Lower lobe of right lung (tissue), 2 donors: ENCODE measurements at regions not wholly inside any gene's neighbourhood (a gene's known extent, or its start where the extent isn't known, plus 50 kb on each side); places are given as distances from the start of the nearest gene placed in this dataset.

Experiments used
- ATAC-seq, 2 donors: fragments of 200-7000 bp; cut with Tn5 transposase; one replicate each; pipeline ENCODE4 v1.9.1; 2020 to 2022; ENCODE audit warnings: mild to moderate bottlenecking in 2 of 2, moderate library complexity in 2 of 2
- DNase-seq: peaks from one replicate; pipeline ENCODE4 v3.0.0-alpha.2; 2020
- H3K27ac ChIP-seq: fragments of 200-600 bp; one replicate; pipeline ENCODE4 v1.8.0; 2022
- H3K27me3 ChIP-seq: fragments of 200-600 bp; one replicate; pipeline ENCODE4 v1.8.0; 2022; ENCODE audit warnings: low read depth
- H3K36me3 ChIP-seq: fragments of 200-600 bp; one replicate; pipeline ENCODE4 v1.8.0; 2022; ENCODE audit warnings: mild to moderate bottlenecking
- H3K4me1 ChIP-seq: fragments of 200-600 bp; one replicate; pipeline ENCODE4 v1.8.0; 2022
- H3K4me3 ChIP-seq: fragments of 200-600 bp; one replicate; pipeline ENCODE4 v1.8.0; 2022; ENCODE audit warnings: mild to moderate bottlenecking
- H3K9me3 ChIP-seq: fragments of 200-600 bp; one replicate; pipeline ENCODE4 v1.8.0; 2022
- CTCF ChIP-seq: fragments of 200-600 bp; IDR thresholded peaks from one replicate; pipeline ENCODE4 v1.8.0; 2022; ENCODE audit warnings: antibody characterized with exemption, mild to moderate bottlenecking
- intact Hi-C: fragments of 100-400 bp; cut with DNase I; formaldehyde crosslinking; loops from one replicate; pipeline ENCODE4 v1.11.0; 2022
- donor health status: DM: no; HTN: yes; CAD: no; lungs with severe emphysema.

GRCh38 chr2:181114021-181114420 lies 133.6 kb downstream of the UBE2E3 start:
- DNase-seq (no peak), ATAC-seq (no peak)
- Histone ChIP-seq H3K4me3 (no peak overlapping the region), H3K4me1 (no peaks in the 10 kb centered on the region), H3K36me3 (no peaks in the 10 kb centered on the region), H3K27ac (no peak overlapping the region), H3K9me3 (no peaks in the 10 kb centered on the region), H3K27me3 (no peaks in the 10 kb centered on the region)
- no peak for TF ChIP-seq CTCF
- intact Hi-C loops: no loop called here

- intact Hi-C loops: no loop called here
- Histone ChIP-seq H3K9me3 (no peaks in the 10 kb centered on the region), H3K4me1 (no peaks in the 10 kb centered on the region), H3K27me3 (no peaks in the 10 kb centered on the region), H3K27ac (no peak overlapping the region), H3K4me3 (no peak overlapping the region), H3K36me3 (no peaks in the 10 kb centered on the region)
- DNase-seq (no peak), ATAC-seq (no peak)
- TF ChIP-seq CTCF: no peak
Measured at GRCh38 chr2:181116261-181116660, 135.9 kb downstream of the UBE2E3 start.

- Histone ChIP-seq H3K27ac (no peak overlapping the region), H3K27me3 (no peaks in the 10 kb centered on the region), H3K4me3 (no peak overlapping the region), H3K36me3 (no peaks in the 10 kb centered on the region), H3K9me3 (no peaks in the 10 kb centered on the region), H3K4me1 (no peaks in the 10 kb centered on the region)
- ATAC-seq (no peak), DNase-seq (no peak)
- intact Hi-C loops: no loop called here
- TF ChIP-seq CTCF: no peak
Measured at GRCh38 chr2:181117206-181117925, 137.0 kb downstream of the UBE2E3 start.

- Histone ChIP-seq H3K27ac (no peak overlapping the region), H3K4me1 (no peaks in the 10 kb centered on the region), H3K27me3 (no peaks in the 10 kb centered on the region), H3K4me3 (no peak overlapping the region), H3K9me3 (no peaks in the 10 kb centered on the region), H3K36me3 (no peaks in the 10 kb centered on the region)
- intact Hi-C loops: no loop called here
- ATAC-seq (no peak), DNase-seq (no peak)
- no peak for TF ChIP-seq CTCF
Measured at GRCh38 chr2:181120625-181121024, 140.2 kb downstream of the UBE2E3 start.

GRCh38 chr2:181121996-181122395 lies 141.6 kb downstream of the UBE2E3 start:
- ATAC-seq (no peak), DNase-seq (no peak)
- Histone ChIP-seq H3K4me3 (no peak overlapping the region), H3K27ac (no peak overlapping the region), H3K27me3 (no peaks in the 10 kb centered on the region), H3K9me3 (no peaks in the 10 kb centered on the region), H3K4me1 (no peaks in the 10 kb centered on the region), H3K36me3 (no peaks in the 10 kb centered on the region)
- intact Hi-C loops: no loop called here
- TF ChIP-seq CTCF: no peak
